Spleen (tissue), 7 donors: ENCODE measurements at regions not wholly inside any gene's neighbourhood (a gene's known extent, or its start where the extent isn't known, plus 50 kb on each side); places are given as distances from the start of the nearest gene placed in this dataset.

Source experiments
- CTCF ChIP-seq, 11 experiments: fragments of 200-600 bp in 7 of 11; fragments of 450-650 bp in 4 of 11; sonication (generic) in 4 of 11; IDR thresholded peaks in 8 of 11; conservative IDR thresholded peaks in 3 of 11; 1 replicate in 7 of 11; 2 replicates in 4 of 11; pipeline versions ENCODE4 v1.4.0 to v1.8.0; 2016 to 2021; ENCODE audit warnings: antibody characterized with exemption in 11 of 11, inconsistent platforms in 4 of 11, mild to moderate bottlenecking in 1 of 11
- POLR2A ChIP-seq, 3 donors: fragments of 450-650 bp; IDR thresholded peaks; one replicate each; pipeline ENCODE4 v1.5.1; 2017; ENCODE audit warnings: antibody characterized with exemption in 3 of 3, mild to moderate bottlenecking in 1 of 3
- POLR2AphosphoS5 ChIP-seq, 3 donors: sonication (generic); formaldehyde crosslinking; IDR thresholded peaks; one replicate each; pipeline ENCODE4 v1.5.1; 2017; ENCODE audit warnings: antibody characterized with exemption in 3 of 3
- donor health status: DM: no; HTN: no; CAD: no; lungs with moderate emphysema.
- donor health status: DM: no; HTN: no; CAD: no.
- donor health status: DM: no; HTN: no; CAD: no.

- TF ChIP-seq CTCF (IDR thresholded peaks at IDR 0.05 in 8 of 11, conservative IDR thresholded peaks at IDR 0.05 in 3 of 11) (no peak), POLR2AphosphoS5 (IDR thresholded peaks at IDR 0.05) (no peak), POLR2A (IDR thresholded peaks at IDR 0.05) (no peak)
Observed at GRCh38 chr13:43985422-43986072, 105.8 kb downstream of the LACC1 start.
